ENCODE measurements at regions not wholly inside any gene's neighbourhood (a gene's known extent, or its start where the extent isn't known, plus 50 kb on each side); places are given as distances from the start of the nearest gene placed in this dataset.

DNA sequence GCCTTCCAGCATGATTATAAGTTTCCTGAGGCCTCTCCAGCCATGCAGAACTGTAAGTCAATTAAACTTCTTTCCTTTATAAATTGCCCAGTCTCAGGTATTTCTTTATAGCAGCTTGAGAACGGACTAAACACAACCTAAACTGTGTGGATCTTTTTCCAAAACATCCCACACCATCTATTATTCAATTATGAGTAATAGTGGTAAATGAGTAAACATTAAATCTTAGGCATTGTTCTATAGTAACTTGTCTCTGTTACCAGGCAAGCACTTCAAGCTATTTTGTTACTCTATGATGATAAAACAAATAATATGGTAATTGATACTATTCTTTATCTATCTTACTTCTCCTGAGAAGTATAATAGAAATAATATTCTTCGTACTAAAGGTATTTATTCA lies 536.9 kb upstream of the CHAC2 start:
- no peak for TF ChIP-seq CTCF (IDR thresholded peaks at IDR 0.05)
- no peak for TF ChIP-seq POLR2AphosphoS5 (IDR thresholded peaks at IDR 0.05)
